GM21367 (cell line): ENCODE measurements at regions not wholly inside any gene's neighbourhood (a gene's known extent, or its start where the extent isn't known, plus 50 kb on each side); places are given as distances from the start of the nearest gene placed in this dataset.

ENCODE experiments used
- ATAC-seq: cut with Tn5 transposase; IDR thresholded peaks from one replicate; pipeline ENCODE4 v1.9.1; 2021; ENCODE audit not compliant: unreplicated experiment

- no peak for ATAC-seq
These were observed 217.1 kb upstream of the GHITM start for GRCh38 chr10:83921984-83922860.

DNA sequence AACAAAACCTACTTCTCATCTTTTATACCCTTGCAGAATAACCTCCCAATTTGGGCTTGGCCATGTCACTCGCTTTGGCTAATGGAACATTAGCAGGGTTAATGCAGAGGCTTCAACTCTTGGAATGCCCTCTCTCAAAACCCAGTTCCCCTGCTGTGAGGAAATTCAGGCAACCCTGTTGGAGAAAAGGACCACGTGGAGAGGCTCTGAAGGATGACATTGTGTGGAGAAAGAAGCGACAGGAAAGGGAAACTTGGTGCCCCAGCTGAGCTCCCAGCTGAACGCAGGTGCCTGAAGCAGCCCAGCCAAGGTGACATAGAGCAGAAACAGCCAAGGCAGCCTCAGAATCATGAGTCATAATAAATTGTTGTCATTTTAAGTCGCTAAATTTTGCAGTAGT, 214.2 kb upstream of the GHITM start:
- no peak for ATAC-seq

GRCh38 chr10:83926606-83927005, 212.7 kb upstream of the GHITM start:
- no peak for ATAC-seq

- no peak for ATAC-seq
These were observed 212.1 kb upstream of the GHITM start for GRCh38 chr10:83927166-83927565.

DNA sequence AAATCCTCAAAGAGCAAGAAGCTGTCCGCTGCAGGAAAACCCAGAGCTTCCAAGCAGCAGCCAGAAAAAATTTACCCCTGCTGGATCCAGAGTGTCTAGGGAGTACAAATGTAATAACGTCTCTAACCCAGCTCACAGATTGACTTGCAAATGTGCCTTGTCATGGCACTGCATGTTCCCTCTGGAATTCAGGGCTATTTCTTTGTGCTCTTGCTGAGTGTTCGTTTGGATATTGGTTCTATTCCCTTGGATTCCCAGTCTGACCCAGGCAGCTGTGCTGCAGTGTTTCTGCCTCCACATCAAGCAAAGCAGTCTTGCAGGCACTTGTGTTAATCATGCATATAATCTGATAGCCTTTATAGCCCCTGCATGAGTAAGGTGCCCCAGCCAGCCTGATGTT, 209.9 kb upstream of the GHITM start:
- no peak for ATAC-seq

- no peak for ATAC-seq
These were observed 207.6 kb upstream of the GHITM start for GRCh38 chr10:83931669-83932068.

GRCh38 chr10:83932245-83932644, 207.1 kb upstream of the GHITM start:
- no peak for ATAC-seq

- ATAC-seq, result no peak
These were observed 205.2 kb upstream of the GHITM start for GRCh38 chr10:83934062-83934461.

- ATAC-seq, result no peak
These were observed 204.5 kb upstream of the GHITM start for GRCh38 chr10:83934641-83935338.

DNA sequence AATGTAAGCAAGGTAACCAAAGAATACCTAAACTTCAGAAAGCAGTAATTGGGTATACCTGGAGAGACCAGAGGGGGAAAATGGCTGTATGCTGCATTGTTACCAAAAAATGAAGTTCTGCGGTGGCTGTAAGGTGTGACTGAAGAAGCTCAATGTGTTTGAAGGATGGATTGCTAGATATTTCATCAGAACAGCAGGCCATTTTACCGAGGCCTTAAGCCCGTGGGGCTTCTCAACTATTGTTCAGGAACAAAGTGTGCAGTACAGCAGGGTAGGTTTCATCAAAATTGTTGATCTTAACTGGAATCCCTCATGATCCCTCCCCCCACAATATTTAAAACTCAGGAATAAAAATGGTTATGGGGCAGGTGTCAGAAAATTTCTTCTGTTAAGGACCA, 204.0 kb upstream of the GHITM start:
- ATAC-seq, result no peak

- no peak for ATAC-seq
These were observed 203.4 kb upstream of the GHITM start for GRCh38 chr10:83935911-83936310.

DNA sequence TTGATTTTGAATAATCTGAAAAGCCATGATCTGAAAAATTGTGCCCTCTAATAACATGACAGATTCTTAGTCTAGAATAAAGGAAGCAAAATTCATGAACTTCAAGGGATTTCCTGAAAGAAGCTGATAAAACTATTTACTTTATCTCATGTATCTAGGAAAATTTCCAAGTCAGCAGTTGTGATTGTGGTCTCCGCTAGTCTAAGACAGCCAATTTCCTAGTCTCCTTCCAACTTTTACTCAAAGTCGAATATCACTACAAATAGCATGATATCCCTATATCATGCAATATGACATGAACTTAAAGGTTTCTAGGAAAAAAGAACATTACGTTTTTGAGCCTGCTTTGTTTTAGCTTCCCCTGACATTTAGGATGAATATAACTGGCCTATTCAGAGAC, 202.1 kb upstream of the GHITM start:
- ATAC-seq, result no peak

- no peak for ATAC-seq
These were observed 201.5 kb upstream of the GHITM start for GRCh38 chr10:83937826-83938225.

GRCh38 chr10:83941189-83941588, 198.1 kb upstream of the GHITM start:
- ATAC-seq, result no peak

GRCh38 chr10:83942410-83942809, 196.9 kb upstream of the GHITM start:
- no peak for ATAC-seq

- no peak for ATAC-seq
These were observed 196.3 kb upstream of the GHITM start for GRCh38 chr10:83943049-83943448.

DNA sequence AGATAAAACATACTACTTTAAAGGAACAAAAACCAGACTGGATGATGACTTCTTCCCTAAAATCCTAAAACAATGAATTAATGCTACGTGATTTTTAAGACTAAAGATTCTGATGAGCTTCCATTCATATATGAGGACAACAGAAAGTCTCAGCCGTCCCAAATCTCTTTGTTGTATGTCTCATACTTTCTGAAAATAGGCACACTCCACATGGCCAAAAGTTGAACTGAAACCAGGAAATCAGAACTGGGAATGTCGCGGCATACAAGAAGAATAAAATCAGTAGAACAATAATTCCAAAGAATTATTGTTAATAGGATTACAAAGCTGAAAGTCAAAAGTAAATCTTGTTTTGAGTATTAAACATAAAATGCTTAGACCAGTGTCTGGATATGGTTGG, 195.4 kb upstream of the GHITM start:
- ATAC-seq, result no peak

- no peak for ATAC-seq
These were observed 193.2 kb upstream of the GHITM start for GRCh38 chr10:83945982-83946718.

- no peak for ATAC-seq
These were observed 187.0 kb upstream of the GHITM start for GRCh38 chr10:83952314-83952713.

DNA sequence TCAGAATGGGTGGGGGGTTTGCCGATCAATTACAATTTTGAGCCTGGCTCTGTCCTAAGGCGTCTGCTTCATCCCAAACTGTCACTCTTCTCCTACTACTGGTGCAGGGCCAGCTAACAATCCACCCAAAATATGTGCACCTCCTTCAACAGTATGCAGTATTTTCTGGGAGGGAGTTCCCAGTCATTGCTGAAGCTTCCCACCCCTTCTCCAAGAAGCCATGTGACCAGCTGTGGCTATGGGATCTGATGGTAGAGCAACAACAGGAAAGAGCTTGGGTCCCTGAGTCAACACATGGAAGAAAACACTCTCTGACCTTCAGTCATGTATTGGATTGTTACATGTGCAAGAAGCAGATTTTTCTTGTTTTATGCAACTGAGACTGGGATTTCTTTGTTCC, 185.7 kb upstream of the GHITM start:
- ATAC-seq, result no peak

DNA sequence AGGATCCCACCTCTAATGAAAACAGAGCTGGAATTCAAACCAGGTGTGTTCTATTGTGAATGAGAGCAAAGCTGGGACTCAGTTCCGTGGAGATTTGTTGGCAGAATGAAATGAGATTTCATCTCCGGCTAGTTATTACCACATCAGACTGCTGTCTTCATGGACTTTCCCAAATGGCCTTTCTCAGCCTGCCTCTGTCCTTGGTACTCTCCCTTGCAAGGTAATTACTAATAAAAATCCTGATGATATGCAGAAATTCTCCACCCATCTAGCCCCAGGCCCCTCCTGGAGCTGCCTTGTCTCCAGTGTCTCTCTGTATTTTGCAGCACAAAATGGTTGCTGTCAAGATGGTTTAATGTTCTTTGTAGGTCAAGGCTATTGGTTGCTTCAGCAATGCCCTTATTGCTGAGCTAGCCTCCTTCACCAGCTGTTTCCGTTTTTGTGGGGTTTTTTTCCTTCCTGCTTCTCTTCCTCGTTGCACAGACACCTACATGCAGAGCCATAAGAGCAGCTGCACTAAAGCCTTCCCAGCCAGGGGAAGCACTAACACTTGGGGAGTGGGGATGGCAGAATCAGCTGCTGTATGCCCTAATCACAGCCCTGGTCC, 185.0 kb upstream of the GHITM start:
- ATAC-seq, result no peak
